C4-2B (cell line): ENCODE measurements at regions not wholly inside any gene's neighbourhood (a gene's known extent, or its start where the extent isn't known, plus 50 kb on each side); places are given as distances from the start of the nearest gene placed in this dataset.

Experiments used
- ZFX ChIP-seq: fragments of 450-650 bp; IDR thresholded peaks from 2 replicates; pipeline ENCODE4 v1.6.1; 2017
- TF ChIP-seq, protein P1 (sequence below): fragments of 450-650 bp; conservative IDR thresholded peaks from 2 replicates; pipeline ENCODE4 v1.5.1; 2017; ENCODE audit warnings: mild to moderate bottlenecking

DNA sequence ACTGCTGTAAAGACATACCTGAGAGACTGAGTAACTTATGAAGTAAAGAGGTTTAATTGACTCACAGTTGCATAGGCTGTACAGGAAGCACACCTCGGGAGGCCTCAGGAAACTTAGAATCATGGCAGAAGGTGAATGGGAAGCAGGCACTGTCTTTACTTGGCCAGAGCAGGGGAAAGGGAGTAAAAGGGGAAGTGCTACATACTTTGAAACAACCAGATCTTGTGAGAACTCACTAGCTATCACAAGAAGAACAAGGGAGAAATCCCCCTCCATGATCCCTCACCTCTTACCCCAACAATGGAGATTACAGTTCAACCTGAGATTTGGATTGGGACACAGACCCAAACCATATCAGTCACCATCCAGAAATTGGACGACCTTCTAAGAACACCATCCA is 1285.8 kb upstream of the CDH9 start:
- TF ChIP-seq, protein P1, sequence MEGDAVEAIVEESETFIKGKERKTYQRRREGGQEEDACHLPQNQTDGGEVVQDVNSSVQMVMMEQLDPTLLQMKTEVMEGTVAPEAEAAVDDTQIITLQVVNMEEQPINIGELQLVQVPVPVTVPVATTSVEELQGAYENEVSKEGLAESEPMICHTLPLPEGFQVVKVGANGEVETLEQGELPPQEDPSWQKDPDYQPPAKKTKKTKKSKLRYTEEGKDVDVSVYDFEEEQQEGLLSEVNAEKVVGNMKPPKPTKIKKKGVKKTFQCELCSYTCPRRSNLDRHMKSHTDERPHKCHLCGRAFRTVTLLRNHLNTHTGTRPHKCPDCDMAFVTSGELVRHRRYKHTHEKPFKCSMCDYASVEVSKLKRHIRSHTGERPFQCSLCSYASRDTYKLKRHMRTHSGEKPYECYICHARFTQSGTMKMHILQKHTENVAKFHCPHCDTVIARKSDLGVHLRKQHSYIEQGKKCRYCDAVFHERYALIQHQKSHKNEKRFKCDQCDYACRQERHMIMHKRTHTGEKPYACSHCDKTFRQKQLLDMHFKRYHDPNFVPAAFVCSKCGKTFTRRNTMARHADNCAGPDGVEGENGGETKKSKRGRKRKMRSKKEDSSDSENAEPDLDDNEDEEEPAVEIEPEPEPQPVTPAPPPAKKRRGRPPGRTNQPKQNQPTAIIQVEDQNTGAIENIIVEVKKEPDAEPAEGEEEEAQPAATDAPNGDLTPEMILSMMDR: no peak
- TF ChIP-seq ZFX: no peak
